NCI-H1417 treated with DMSO at 0.1 percent for 48 hours (cell line): ENCODE measurements at regions not wholly inside any gene's neighbourhood (a gene's known extent, or its start where the extent isn't known, plus 50 kb on each side); places are given as distances from the start of the nearest gene placed in this dataset.

Experiments used
- DNase-seq: peaks from one replicate; lab custom pipeline; 2025; lab: John Stamatoyannopoulos, UW

DNA sequence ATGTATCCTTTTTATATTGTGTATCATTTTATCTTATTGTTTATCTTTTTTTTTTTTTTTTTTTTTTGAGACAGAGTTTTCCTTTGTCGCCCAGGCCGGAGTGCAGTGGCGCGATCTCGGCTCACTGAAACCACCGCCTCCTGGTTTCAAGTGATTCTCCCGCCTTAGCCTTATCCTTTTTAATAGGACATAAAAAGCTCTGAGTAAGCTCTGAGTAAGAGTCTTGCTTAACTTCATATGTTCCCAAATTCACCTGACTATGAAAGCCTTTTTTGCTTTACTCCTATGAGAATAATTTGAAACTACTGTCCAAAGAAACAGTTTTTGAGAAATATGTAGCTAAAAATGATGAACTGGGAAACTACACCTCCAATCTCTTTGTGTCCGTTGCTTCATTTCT, 525.5 kb downstream of the IRS1 start:
- DNase-seq = no peak

DNA sequence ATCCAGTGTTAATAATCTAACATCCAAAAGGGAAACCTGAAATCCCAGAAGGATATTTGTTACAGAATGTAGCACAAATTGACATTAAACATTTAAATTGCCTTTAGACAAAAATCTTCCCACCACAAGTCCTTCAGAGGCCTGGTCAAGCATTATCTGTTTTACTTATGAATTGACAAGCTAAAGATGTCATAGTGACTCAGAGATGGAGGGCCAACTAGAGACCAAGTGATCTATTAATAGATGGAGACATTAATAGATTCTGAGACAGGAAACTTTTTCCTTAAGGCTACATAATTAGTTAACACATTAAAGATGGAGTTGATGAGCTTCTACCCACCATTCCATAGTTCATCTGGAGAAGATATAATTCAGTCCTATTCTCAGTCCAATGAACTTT, 526.2 kb downstream of the IRS1 start:
- DNase-seq = no peak

DNA sequence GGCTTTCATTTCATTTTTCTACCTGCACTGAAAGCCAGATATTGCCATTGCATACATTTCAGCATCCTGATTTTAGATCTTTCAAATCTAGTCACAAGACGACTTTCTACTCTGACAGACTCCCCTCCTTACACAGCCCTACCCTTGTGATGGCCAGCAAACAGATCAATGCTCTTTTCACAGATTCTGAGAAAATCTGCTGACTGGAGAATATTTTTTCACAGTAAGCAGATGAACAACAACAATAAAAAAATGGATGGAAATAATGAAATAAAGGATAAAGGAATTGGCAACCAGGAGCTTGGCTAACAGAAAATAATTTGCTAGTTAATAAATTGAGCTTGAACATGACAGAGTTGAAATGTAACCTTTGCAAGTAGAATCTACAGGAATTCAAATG, 527.2 kb downstream of the IRS1 start:
- DNase-seq = no peak

DNA sequence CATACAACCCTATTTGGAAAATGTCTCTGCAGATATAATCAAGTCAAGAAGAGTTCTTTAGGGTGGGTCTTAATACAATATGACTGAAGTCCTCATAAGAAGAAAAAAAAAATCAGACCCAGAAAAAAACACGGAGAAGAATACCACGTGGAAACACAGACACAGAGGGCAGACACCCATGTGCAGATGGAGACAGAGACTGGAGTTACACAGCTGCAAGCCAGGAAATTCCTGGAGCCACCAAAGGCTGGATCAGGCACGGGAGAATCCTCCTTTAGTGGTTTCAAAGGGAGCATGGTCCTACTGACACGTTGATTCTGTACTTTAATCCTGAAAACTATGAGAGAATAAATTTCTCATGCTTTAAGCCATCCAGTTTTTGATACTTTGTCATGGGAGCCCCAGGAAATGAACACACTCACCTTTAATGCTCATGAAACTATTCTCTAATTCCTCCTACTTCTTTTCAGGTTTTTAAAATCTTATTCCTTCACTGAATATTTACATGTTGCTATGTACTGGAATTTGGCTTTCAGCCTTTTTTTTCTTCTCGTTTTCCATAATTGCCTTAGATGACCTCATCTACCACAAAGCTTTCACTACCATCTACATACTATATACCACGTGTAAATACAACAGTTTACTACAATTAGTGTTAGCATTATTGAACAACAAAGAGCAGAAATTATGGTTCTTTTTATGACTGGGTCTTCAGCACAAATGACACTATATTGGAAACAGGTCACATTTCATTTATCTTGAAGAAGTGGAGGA, 529.1 kb downstream of the IRS1 start:
- no peak for DNase-seq

DNA sequence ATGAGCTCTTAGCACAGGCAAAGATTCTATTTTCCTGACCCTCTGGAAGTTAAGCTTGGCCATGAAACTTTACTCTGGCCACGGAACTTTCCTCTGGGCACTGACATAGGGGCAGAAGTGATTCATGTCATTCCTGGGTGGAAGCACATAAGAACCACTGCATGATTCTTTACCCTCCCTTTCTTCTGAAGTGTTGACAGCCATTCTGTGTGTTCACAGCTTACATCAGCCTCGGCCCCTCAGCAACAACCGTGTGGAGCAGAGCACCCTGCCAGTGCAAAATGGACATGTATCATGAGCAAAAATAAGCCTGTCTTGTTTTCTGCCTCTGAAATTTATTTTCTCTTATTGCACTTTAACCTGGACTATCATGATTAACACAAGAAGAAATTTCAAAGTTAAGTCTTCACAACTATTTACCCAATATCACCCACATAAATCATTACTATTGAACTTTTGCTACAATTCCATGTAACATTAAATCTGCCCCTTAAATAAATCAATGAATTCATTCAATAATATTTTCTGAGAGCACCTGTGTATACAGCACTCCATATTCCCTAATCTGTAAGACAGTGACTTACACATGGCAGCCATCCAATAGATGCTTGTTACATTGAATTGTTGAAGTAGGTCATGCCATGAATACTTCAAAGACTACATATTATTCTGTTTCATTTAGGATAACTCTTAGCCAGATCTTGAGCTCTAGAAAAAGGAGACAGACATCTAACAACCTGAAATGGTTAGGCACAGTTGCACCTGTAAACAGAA, 531.9 kb downstream of the IRS1 start:
- no peak for DNase-seq

DNA sequence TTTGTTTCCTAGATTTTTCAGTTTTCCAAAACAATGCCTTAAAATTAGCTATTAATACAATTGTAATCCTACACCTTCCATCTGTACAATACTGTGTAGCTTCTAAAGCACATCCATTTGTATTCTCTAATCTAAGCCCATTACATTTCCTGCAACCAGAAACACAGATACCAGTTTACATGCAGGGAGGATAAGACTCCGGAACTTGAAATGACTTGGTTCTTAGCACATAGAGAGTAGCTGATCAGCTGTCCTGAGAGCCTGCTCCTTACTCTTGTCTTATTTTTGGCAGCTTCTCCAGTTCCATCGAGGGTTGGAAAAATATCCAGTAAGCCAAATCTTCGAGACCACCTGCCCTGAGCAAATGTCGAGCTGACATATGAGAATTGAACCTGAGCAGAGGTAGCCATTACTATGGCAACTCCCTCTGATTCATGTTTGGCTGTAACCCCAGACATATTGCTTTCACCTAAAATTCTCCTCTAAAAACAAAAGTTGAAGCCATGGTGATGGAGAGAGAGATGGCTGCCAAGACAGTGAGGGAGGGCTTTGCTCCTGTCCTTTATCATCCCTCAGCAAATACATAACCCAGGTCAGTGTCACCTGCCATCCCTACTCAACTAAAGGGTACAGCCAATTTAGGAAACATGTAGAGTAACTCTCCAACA, 542.8 kb downstream of the IRS1 start:
- DNase-seq = no peak

DNA sequence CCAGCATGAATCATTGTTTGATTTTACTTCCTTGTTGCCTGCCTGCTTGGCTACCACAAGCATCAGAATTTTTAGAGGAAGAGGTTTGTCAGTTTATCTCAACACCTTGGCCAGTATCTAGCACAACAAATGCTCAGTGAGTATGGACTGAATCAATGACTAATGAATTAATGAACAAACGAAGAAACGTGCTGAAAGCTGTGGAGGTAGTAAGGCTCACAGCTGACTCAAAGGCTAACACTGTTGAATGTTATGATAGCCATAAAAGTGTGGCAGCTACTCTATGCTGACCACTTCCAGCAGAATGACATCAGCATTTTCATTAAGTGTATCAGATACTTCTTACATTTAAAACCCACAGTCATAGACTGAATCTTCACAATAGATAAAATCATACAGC, 543.4 kb downstream of the IRS1 start:
- no peak for DNase-seq

DNA sequence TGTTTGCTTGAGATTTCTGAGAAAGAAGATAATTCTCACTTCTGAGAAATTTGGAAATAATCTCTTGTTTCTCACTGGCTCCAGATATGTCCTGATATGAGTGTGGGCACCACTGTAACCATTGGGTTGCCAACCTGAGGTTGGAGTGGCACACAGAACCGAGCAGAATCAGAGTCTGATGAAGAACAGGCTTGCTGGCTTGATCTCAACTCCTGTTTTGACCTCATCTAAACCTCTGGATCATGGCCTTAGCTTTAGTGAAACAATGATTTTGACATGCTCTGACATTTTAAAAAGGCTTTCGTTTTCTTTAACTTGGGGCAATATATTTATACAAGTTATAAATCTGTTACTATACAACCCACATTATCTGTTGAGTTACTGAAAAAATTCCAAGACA, 548.0 kb downstream of the IRS1 start:
- no peak for DNase-seq

DNA sequence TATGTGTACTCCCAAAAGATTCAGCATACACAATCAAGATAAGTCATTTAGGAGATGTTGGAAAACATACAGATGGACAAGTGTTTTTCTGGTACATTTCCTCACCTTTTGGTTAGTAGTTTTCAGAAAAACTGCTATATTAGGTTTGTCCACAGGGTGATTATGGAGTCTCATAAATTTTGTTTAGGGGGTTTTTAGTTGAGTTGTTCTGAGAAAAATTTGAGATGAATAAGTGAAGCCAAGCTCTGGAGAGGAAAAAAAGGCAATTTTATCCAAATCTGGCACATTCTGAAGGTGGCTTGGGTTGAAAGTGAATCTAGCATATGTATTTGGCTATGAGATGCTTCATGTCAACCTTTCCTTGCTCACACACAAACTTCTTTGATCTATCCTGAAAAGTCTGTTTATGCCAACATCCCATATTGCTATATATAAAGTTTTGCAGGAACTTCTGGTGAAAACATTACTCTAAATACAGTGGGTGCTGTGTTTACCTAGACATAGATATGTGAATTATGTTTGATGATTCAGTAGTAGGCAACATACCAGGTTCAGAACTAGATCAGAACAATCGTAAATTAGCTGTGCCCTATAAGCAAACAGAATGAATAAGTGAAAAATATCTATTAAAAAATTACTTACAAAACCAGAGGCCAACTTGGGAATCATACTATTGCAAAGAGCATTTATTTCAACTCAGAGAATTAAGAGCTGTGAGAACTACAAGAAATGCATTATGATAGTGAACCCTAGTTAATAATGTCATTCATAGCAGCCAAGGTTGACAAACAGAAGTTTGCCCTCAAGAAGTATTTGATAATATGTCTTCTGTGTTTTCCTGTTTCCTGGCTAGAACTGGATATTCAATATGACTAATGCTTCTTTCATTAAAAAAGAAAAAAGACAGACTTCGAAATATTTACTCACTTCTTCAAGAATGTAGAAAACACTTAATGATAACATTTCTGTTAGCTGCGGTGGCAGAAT, 552.0 kb downstream of the IRS1 start:
- DNase-seq = no peak

DNA sequence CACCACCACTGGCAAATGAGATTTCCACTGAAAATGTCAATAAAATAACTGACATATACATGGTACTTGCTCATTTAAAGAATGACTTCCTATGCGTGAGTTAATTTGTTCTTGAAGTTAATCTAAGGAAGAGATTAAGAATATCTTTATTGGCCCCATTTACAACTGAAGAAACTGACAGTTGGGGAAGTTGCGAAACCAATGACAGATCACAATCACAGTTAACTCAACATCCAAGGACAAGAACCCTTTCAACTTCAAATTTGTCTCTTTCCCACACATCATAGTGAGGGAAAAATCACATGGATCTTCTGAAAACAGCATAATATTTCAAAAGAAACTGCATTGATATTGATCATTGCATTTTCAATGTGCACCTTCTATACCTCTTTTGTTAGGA, 565.4 kb downstream of the IRS1 start:
- no peak for DNase-seq

DNA sequence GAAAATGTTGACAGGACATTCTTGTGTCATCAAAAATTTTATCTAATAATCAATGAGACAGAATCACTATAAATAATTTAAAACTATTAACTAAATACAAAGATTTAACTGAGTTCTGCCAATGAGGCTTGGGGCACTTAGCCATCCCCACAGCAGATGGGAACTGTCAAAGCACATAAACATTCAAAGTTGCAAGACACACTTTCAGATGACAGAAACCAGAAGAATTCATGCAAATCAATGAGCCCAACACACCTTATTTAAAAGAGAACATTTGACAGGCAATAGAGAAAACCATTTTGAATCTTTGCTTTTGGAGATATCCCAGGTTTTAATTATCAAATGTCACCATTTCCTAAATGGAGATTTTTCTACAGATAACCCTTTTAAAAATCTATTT, 566.2 kb downstream of the IRS1 start:
- no peak for DNase-seq

DNA sequence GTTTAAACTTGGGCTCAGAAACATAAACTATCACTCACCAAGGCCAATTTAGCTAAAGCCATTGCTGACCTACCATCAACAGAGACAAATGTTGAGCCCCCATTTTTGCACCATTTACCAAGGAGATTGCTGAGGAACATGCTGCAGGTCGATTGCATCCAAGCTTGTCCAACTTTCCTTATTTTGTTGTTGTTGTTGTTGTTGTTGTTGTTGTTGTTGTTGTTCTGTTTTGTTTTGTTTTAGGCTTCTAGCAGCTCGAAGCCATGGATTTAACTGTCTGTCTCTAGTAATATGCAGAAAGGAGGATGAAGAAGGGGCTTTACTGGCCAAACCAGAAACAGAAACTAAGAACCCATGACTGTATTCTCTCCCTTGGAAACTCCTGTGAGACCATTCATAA, 571.5 kb downstream of the IRS1 start:
- DNase-seq = no peak

DNA sequence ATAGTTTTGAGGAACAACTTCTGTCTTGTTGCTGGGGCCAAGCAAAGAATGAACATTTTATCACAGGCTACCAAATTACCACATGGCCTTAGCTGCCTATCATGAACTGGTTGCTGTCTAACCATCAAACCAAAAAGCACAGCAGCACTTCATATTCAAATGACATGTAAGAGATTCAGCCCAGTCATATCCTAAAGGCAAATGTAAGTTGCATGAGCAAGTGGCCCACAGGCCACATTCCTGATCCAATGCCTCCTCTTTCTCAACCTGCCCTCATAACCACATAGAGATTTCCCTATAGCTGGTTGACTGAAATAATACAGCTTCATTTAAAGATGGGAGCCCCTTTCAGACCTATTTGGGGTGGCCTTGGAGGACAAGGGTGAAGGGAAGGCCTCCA, 572.3 kb downstream of the IRS1 start:
- no peak for DNase-seq

DNA sequence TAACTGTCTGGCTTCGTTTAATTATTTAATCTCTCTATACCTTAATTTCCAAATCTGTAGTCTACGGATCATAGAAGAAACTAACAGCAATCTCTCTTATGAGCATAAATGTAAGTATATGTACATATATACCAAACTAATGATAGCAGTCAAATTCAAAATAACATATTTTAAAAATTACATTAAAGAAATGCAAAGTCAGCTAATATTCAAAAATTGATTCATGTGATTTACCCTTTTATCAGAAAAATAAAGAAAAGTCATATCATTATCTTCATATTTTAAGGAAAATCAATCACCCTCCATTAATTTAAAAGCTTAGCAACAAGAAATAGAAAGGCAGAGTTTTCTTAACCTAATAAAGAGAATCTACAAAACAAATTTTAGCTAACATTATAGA, 575.9 kb downstream of the IRS1 start:
- no peak for DNase-seq

DNA sequence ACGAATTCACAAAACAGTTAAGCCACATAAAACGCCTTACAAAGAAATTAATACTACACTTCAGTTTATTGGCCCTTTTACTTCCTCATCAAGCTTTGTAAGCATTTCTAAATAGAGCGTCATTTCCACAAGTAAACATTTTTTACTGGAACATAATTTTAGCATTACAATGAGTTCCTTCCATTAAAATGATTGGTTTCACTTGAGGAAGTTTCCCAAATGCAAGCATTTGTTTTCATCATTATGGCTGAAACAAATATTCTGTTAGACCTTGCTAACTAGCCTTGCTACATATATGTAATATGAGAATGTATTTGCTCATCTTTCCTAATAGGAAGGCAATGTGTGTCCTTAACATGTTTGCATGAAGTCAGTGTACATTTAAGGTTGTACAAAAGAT, 579.1 kb downstream of the IRS1 start:
- DNase-seq = no peak

DNA sequence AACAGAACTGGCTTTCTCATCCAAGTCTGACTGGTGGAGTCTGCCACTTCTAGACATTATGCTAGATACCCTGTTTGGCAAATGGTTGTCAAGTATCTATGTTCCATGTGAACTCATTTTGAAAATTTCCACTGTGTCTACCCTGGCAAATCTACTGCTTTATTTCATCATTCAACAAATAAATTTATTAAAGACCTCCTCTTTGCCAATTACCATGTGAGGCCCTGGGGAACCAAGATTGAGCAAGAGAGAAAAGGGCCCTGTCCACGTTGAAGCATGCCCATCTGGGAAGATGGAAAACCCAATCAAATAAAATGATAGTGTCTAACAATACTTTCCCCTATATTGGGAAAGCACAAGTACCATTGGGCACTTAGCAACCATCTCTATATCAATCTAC, 582.4 kb downstream of the IRS1 start:
- no peak for DNase-seq

DNA sequence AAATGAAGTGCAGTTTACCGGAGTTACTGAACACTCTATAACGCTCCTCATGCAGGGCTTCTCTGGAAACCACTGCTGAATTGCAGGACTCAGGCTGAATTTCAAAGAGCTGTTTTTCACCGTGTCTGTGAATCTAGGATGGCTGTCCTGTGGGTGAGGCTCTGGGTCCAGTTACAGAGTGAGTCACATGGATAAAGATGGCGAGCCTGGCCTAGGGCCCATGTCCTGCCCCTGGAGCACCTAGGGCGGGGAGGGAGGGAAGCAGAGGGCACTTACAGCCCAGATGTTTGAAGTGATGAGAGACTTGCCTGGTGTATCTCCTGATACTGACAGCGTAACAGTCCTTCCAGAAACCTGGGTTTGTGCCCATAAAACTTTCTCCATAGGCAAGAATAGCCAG, 583.0 kb downstream of the IRS1 start:
- no peak for DNase-seq

DNA sequence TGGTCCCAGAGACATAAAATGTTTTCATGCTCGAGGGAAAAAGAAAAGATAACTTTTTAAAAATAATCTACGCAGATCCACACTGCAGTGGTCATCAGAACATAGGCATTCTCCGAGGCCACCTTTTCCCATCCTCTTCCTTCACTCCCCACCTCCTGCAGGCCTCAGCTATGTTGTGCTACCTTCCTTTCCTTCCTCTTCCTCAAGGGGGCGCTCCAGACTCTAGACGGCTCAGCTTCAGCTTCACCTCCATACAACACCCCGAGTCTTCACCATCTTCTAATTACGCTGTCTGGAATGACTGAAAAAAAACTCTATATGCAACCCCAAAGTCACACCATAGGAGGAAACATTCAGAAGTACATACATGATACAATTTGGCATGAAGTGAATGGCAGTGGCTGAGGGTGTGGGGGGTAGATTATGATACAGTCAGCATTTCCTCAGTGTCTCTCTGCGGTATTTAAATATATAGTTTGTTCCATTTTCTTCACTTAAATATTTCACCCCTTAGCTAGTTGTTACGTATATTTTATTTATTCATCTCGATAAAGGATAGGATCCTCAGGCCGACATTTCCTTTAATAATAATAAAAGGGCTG, 583.6 kb downstream of the IRS1 start:
- no peak for DNase-seq

DNA sequence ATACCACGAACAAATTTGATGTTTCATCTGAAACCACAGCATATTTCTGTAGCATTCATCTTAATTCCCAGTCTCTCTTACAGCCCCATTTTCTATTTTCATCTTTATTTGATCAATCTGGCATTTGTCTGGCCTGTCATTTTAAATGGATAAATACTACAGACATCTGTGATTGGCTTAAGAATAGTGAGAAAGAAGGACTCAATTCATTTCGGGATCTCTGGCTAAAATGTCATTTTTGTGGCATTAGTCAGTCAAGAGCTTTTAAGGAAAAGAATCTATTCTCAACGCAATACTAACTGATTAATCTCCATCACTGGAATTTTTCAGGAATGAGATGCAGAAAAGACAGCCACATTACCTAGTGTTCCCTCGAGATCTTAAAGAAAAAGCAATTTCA, 585.9 kb downstream of the IRS1 start:
- no peak for DNase-seq

DNA sequence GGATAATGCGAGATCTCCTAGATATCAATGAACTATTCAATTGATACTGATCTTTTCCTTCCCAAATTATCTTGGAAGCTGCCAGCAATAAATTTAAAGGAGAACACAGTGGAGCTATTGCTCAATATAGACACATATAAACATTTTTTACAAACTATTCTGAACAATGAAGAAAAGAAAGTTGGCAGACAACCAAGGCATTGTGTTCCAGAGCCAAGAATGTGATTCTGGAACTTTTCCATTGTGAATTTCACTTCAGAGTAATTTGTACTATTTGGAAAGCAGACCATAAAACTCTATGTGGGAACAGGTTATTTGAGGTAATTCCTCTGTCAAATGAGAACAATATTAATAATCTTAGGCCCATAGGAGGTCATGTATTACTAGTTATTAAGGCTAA, 588.2 kb downstream of the IRS1 start:
- no peak for DNase-seq

DNA sequence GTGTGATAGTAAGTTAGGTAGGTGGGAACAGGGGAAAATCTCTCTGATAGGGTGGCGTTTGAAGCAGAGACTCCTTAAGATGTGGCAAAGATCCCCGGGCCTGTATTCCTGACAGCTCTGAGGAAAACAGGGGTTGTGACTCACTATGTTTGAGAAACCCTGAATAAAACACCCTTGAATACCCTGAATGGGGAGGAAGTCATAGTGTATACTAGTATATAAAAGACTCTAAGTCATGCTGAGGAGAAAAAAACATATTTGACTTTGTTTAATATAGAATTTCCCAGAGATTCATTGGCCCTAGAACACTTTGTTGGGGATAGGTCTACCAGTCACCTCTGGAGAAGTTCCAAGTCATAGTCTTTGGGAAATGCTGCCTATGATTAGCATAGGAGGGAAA, 590.9 kb downstream of the IRS1 start:
- no peak for DNase-seq

DNA sequence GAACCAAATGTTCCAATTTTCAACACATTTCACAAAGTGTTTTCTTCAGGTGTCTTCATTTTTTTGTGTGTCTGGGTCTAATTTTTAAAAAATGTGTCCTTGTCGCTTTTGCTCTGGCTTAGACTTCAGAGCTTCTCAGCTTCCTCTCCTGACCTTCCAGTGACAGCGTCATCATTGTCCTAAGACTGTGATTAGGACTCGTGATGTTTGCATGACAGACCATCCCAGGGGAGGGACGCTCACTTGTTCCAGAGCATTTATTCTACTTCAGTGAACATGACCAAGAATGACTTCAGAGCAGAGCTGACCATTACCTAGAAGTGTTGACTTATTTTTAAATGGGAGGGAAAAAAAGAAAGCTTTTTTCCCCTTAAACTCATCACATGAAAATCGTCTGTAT, 591.9 kb downstream of the IRS1 start:
- DNase-seq = no peak
